DLD1 (cell line): ENCODE measurements at regions not wholly inside any gene's neighbourhood (a gene's known extent, or its start where the extent isn't known, plus 50 kb on each side); places are given as distances from the start of the nearest gene placed in this dataset.

Experiments
- in situ Hi-C: cut with HindIII; loops from 2 replicates; pipeline ENCODE4 v1.10.0; 2017; ENCODE audit warnings: low sequenced_read_pairs

DNA sequence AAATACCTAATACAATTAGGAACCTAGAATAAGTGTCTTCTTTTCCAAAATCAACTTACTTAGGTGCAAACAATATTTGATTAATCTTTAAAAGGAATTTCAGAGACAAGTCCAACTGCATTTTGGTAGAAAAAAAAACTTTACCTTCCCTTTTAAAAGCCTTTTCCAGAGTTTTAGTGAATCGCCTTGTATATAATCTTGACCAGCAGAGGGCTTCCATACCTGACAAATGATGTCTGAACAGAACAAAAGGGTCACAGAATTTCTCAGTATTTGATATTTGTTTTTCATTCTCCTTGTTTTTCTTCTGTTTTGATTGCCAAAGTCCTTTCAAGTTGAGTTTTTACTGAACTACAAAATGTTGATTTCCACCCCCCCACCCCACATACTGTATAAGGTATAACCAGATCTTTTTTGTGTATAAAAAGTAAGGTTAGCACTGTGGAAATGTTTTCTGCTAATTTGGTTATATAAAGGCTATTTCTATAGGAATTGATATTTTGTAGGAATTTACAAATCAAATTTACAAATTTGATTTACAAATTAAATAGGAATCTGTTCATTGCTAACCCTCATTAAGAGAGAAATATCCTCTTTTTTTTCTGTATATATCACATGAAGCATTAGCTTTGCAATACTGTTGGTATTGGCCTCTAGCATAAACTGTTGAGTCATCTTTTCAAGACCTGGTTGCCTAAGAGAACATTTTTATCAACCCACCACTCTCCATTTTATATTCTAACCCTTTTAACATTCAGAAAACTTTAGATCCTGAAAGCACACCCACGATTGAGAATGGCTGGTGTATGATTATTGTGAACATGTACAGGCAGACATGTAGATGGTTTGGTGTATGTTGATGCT lies 464.1 kb upstream of the RARB start:
- in situ Hi-C loops: no loop called here

GRCh38 chr3:24965706-24966385 lies 462.2 kb upstream of the RARB start:
- in situ Hi-C loops: no loop called here

- in situ Hi-C loops: no loop called here
Measured at GRCh38 chr3:24968036-24968435, 460.0 kb upstream of the RARB start.

DNA sequence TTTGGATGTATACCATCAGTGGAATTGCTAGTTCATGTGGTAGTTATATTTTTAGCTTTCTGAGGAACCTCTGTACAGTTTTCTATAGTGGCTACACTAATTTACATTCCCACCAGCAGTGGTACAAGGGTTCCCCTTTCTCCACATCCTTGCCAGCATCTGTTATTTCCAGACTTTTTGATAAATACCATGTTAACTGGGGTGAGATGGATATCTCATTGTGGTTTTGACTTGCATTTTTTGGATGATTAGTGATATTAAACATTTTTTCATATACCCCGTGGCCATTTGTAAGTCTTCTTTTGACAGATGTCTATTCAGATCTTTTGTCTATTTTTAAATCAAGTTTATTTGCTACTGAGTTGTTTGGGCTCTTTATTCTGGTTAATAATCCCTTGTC lies 455.6 kb upstream of the RARB start:
- in situ Hi-C loops: no loop called here

- in situ Hi-C loops: no loop called here
Measured at GRCh38 chr3:24981309-24981708, 446.8 kb upstream of the RARB start.

DNA sequence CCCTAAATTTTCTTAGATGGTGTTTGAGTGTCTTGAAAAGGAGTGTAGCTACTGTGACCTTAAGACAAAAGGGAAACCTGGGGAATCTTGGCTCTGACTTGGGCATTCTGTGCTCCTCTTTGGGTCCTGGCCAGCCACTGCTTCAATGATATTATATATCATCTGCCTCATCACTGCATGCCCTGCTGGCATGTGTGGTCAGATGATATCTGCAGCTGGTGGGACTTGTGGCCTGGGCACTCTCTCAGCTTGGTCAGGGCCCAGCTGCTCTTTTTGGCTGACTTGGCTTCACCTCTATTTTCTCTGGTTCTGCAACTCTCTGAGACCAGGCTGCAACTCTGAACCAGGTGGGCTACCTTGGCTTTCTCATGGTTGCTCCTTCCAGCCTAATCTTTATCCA lies 446.1 kb upstream of the RARB start:
- in situ Hi-C loops: no loop called here

DNA sequence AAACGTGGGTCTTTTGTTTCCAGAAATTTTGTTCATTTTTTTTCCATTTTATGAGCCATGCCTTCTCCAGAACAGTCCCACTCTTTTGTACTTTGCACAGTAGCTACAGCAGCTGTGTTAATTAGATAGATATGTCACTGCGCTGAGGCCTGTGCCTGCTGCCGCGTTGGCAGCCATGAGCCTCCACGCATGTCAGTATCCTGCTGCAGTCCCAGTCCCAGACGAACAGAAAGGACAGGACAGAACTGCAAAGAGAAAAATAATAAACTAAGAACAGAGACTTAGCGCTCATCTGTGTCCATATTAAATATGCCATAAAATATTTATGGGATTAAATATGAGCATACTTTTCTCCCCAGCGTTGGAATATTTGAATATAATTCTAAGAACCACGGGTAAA lies 442.4 kb upstream of the RARB start:
- in situ Hi-C loops: no loop called here

DNA sequence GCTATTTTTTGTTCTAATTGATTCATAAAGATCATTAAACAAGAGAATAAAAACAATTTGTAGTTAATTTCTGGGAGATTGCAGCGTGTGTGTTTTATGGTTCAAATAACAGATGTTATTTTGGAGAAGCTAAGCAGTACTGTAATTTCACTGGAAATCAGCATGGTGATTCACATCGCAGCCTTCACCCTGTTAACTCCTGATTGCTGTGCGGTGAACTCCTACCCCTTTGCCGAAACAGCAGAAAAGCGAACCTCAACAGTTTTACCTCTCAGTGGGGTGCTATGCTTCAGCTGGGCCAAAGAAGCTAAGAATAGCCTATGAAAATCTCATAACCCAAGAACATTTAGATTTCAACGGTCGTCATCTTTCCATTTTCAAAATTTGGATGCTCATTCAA lies 441.5 kb upstream of the RARB start:
- in situ Hi-C loops: no loop called here

- in situ Hi-C loops: no loop called here
Measured at GRCh38 chr3:24999357-24999756, 428.7 kb upstream of the RARB start.

GRCh38 chr3:25000971-25001591 lies 427.0 kb upstream of the RARB start:
- in situ Hi-C loops: no loop called here

DNA sequence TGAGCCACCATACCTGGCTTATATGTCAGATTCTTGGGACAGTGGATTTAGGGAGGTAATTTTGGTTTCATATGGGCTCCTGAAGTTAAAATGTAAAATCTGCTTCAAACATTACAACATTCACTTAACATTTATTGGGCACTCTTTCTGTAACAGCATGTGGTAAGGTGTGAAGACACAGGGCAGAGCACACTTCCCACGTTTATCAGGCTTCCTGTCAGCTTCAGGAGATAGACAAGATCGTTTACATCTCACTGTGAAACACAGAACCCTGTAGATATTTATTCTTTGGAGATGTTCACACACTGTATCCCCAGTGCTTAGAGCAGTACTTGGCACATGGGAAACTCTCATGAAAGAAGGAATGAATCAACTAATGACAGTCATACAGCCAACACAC lies 426.0 kb upstream of the RARB start:
- in situ Hi-C loops: no loop called here

DNA sequence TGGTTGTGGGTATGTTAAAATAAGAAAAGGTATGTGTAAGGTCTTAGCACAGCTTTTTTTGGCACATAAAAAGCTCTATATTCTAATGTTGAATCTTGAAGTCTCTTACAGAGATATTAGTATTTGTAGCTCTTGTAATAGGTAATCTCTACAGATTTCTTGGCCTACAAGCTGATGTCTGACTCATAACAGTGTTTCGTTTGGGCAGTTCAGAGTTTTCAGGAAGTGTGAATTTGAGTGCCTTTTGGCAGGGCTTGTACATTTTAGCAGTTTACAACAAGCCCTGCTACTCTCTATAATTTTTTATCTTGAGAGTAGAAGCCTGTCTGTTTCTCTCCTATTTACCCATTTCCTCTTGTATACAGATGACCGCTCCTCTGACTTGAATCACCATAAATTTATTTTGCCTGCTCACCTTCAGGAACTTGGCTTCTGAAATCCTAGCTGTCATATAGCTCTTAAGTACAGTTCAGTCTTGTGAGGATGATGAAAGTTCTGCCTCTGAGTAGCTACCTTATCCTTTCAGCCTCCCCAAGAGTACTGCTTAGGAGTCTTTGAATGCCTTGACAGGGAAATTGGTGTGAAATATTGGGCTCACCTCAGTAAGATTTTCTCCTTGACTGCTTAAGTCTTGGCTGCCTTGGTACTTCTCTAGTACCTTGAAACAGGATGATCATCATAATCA lies 419.9 kb upstream of the RARB start:
- in situ Hi-C loops: no loop called here

- in situ Hi-C loops: no loop called here
Measured at GRCh38 chr3:25009665-25010064, 418.4 kb upstream of the RARB start.

GRCh38 chr3:25015599-25015998 lies 412.5 kb upstream of the RARB start:
- in situ Hi-C loops: no loop called here

GRCh38 chr3:25018909-25019308 lies 409.2 kb upstream of the RARB start:
- in situ Hi-C loops: no loop called here

DNA sequence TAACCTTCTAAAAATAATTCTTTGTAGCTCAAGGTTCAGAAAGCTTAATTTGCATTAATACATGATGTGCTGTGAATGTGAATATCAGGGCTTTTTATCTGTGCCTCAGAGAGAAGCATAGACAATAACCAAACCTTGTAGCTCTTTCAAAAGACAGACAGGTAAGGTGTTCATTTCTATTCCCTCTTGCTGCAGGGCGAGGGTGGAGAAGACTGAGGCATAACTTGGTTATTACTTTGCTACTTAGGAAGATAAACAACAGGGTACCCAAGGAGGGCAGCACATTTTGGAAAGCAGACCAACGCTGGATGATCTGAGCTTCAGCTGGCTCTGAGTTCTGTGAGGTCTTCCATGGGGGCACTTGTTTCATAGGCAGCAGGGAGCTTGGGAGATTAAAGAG lies 408.6 kb upstream of the RARB start:
- in situ Hi-C loops: no loop called here

GRCh38 chr3:25021816-25022215 lies 406.2 kb upstream of the RARB start:
- in situ Hi-C loops: no loop called here

- in situ Hi-C loops: no loop called here
Measured at GRCh38 chr3:25023876-25024275, 404.2 kb upstream of the RARB start.

- in situ Hi-C loops: no loop called here
Measured at GRCh38 chr3:25025236-25025635, 402.8 kb upstream of the RARB start.

GRCh38 chr3:25027650-25028049 lies 400.4 kb upstream of the RARB start:
- in situ Hi-C loops: no loop called here

- in situ Hi-C loops: no loop called here
Measured at GRCh38 chr3:25029820-25030219, 398.2 kb upstream of the RARB start.
